HG02759 (cell line): ENCODE measurements at regions not wholly inside any gene's neighbourhood (a gene's known extent, or its start where the extent isn't known, plus 50 kb on each side); places are given as distances from the start of the nearest gene placed in this dataset.
"Not testable (repeated sequence)": the region's sequence is repeated elsewhere in the genome, so short reads cannot be mapped to it uniquely, and the experiment has no call there.

Experiments used
- ATAC-seq: cut with Tn5 transposase; IDR thresholded peaks from one replicate; pipeline ENCODE4 v1.9.1; 2021; ENCODE audit warnings: mild to moderate bottlenecking, moderate library complexity; ENCODE audit not compliant: unreplicated experiment

DNA sequence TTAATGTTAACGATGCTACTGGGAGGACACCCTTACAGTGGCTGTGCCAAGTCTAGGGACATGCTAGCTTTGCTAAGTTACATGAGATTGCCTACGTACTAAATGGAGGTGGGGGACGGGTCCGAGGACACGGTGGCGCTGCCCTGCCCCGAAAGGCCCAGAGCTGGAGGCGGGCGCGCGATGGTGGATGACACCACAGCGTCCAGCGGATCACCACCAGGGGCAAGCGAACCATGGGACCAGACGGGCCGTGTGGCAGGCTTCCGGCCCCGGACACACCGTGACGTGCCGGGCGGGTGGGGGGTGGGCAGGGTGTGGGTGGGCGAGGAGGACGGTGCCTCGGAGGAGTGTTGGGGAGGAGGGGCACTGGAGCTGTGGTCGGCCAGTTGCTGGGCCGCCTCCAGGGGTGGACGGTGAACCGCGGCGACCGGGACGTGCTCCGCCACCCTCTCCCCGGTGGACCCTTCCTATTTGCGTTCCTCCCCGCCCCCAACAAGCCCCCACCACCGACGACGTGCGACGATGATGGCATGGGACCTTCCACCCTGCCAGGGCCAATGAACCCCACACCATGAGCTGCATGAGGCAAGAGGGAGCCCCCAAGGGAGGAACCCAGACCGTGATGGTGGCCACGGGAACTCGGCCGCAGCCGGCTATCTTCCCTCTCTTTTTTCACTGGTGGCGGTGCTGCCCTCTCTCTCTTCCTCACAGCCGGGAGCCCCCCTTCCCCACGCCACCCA lies 773.3 kb upstream of the DEFB115 start:
- ATAC-seq, result no peak

DNA sequence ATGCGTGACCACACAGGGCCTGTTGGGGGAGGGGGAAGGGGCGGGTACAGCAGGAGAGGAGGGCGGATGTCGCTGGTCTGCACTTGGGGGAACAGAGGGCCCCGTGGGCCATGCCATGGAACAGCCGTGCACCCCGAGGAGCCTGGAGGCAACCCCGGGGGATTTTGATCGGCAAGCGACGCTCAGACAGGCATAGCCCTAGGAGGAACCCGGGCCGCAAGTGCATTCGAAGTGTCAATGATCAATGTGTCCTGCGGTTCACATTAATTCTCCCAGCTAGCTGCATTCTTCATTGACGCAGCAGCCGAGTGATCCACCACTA lies 772.8 kb upstream of the DEFB115 start:
- no peak for ATAC-seq

DNA sequence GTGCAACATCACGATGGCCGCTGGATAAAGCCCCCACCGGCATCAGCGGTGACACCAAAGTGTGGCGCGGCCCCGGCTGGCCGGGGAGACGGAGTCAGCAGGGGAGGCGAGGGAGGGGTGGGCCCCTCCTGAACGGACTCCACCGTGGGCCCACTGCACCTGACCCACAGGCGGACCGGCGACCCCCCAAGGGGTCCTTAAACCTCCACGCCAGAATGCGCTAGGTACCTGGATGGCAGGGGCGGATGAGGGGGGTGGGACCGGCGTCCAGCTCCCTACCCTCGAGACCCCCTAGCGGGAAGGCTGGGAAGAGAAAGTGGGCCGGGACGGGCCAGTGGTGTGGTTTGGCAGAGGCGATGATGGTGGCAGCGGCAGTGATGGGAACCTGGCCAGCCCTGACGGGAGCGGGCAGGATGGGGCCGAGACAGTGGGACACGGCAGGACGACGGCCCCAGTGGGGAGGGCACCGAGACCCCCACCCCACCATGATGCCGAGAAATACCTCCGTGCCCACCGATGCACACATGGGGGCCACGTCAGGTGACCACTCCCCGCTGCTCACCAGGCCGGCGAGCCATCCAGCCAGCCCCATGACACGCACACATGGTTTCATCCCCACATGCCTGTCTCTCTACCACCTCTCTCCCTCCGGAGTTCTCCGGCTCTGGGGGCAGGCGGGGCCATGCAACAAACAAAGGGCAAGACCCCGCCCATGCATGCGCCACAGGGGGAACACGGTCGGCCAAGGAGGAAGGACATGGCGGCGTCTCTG lies 771.9 kb upstream of the DEFB115 start:
- ATAC-seq, result no peak

DNA sequence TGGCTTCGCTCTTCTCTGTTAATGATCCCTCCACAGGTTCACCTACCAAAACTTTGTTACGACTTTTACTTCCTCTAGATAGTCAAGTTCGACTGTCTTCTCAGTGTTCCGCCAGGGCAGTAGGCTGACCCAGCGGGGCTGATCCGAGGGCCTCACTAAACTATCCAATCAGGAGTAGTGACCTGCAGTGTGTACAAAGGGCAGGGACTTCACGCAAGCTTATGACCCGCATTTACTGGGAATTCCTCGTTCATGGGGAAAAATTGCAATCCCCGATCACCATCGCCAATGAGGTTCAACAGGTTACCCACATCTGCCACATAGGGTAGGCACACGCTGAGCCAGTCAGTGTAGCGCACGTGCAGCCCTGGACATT lies 771.4 kb upstream of the DEFB115 start:
- no peak for ATAC-seq

DNA sequence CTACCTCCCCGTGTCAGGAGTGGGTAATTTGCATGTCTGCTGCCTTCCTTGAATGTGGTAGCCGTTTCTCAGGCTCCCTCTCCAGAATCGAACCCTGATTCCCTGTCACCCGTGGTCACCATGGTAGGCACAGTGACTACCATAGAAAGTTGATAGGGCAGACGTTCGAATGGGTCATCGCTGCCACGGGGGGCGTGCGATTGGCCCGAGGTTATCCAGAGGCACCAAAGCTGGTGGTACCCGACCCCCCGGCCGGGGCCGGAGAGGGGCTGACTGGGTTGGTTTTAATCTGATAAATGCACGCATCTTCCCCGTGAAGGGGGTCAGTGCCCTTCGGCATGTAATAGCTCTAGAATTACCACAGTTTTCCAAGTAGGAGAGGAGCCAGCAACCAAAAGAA lies 770.0 kb upstream of the DEFB115 start:
- not testable (repeated sequence) for ATAC-seq

DNA sequence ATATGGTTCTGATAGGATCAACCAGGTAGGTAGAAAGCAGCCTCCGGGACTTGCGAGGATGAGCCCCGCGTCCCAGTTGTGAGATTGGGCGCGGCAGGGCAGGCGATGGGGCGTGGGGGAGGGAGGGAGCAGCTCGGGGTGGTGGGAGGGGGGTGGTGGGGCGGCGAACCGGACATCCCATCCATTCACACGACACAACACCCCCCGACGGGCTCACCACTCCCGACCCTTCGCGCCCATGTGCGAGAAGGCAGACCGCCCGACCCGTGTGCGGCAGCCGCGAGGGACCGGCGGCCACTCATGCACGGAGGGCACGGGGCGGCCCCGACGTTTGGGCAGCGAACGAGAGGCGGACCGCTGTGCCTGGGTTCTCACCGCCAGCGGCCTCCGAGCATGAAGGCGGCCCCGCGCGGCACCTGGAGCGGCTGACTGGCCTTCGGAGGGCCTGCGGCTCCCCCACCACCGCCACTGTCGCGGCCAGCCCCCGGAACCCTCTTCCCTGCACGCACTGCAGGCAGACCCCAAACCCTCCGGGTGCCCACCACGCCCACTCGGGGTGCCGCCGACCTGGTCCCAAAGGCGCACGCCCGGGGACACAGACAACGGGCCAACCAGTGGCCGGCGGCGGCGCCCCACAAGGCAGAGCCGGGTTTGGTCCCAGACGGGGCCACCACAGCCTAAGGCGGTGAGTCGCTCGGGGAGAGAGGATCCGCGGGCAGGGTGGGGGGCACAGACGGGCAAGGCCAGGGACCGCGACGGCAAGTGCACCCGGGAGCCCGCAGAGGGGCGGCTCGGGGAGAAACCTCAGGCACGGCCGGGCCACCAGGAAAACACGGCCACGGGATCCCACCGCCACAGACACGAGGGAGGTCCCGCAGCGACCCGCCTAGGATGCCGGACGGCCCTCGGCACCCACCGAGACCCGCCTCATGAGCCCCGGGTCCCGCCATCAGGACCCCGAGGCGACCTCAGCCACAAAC lies 769.2 kb upstream of the DEFB115 start:
- no peak for ATAC-seq

DNA sequence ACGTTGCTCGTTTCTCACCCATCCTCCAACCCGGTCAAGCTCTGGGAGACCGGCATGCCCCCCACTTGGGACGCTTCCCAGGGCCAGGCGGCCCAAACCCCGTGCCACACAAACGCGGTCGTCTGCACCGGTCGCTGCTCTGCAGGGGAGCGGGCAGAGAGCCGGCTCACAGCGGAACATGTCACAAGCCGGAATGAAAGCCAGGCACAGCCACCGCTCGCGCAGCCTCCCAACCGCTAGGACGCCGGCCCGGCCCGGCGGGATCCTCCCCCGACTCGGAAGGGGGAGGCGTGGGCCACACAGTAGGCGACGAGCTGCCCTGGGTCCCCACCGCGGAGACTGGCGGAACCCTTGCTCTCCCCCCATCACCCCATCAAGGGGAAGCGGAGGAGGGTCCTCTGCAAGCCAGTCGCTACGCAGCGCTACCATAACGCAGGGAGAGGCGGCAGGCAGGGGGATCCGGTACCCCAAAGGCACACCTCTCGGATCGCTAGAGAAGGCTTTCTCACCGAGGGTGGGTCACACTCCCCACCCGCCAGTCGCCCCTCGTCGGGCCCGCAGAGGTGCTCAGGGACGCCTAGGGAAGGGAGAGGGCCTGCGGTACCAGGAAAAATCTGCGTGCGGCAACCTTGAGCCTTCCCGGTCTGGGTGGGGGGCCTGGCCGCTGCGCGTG lies 768.4 kb upstream of the DEFB115 start:
- ATAC-seq, result no peak

DNA sequence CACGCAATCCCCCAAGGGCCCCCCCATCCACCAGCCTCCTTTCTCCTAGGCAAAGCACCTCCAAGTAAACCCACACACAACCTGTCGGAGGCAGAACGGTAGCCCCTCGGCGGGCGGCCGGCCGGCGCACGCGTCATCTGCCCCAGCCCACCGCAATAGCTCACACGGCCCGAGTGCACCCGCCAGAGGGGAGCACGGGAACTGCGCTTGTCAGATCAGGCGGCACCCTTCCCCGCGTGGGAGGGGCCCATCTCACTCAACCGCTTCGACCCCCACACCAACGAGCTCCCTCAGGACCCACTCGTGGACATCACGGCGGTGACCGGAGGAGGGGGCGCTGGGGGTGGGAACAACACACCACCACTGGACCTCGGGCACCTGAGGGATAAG lies 767.9 kb upstream of the DEFB115 start:
- no peak for ATAC-seq

DNA sequence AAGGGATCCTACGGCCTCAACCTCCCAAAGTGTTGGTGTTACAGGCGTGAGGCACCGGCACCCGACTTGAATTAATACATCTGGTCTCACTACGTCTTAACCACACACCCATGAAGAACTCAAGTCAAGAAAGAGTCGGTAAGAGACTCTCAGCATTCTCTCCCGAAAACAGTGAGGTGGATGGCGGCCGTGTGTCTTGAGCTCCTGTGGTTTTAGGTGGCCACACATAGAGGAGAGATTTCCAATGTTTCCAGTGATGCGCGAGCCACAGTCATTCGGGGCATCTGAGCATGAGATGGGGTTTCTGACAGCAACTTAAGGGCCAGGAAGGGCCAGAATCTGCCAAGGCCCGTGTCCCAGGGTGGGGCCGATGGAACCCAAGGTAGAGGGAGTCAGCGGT lies 766.4 kb upstream of the DEFB115 start:
- no peak for ATAC-seq

DNA sequence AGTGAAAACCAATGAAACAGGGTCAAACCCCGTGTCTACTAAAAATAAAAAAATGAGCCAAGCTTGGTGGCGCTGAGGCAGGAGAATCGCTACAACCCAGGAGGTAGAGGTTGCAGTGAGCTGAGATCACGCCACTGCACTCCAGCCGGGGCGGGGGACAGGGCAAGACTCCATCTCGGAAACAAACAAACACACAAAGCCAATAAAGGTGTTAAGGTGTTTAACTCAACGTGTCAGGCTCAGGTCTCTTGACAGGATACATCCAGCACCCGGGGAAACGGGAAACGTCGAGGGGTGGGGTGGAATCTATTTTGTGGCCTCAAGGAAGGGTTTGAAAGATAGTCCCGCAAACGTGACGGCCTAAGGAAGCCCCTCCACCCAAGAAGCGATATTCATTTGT lies 760.8 kb upstream of the DEFB115 start:
- not testable (repeated sequence) for ATAC-seq

DNA sequence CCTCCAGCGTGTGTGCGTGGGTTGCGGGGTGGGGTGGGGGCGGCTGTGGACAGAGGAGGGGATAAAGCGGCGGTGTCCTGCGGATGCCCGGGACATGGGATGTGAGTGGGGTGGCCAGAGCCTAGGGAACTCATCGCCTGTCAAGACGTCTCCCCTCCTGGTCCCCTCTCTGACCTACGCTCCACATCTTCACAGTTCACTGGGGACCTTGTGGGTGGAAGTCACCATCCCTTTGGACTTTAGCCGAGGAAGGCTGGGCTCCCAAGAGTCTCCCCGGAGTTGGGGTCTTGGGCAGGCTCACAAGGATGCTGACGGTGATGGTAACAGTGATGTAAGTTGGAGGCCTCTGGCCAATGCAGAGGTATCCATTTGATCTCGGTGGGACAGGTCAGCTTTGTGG lies 760.3 kb upstream of the DEFB115 start:
- not testable (repeated sequence) for ATAC-seq

DNA sequence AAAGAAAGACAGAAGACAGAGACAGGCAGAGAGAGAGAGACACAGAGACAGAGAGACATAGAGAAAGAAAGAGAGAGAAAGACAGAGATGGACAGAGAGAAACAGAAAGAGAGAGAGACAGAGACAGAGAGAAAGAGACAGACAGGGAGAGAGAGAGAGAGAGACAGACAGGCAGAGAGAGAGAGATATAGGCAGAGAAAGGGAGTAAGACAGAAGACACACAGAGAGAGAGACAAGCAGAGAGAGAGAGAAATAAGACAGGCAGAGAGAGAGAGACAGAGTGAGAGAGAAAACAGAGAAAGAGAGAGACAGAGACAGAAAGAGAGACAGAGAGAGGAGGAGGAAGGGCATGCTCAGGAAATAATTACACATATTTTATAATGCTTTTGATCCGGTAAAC lies 758.3 kb upstream of the DEFB115 start:
- no peak for ATAC-seq

DNA sequence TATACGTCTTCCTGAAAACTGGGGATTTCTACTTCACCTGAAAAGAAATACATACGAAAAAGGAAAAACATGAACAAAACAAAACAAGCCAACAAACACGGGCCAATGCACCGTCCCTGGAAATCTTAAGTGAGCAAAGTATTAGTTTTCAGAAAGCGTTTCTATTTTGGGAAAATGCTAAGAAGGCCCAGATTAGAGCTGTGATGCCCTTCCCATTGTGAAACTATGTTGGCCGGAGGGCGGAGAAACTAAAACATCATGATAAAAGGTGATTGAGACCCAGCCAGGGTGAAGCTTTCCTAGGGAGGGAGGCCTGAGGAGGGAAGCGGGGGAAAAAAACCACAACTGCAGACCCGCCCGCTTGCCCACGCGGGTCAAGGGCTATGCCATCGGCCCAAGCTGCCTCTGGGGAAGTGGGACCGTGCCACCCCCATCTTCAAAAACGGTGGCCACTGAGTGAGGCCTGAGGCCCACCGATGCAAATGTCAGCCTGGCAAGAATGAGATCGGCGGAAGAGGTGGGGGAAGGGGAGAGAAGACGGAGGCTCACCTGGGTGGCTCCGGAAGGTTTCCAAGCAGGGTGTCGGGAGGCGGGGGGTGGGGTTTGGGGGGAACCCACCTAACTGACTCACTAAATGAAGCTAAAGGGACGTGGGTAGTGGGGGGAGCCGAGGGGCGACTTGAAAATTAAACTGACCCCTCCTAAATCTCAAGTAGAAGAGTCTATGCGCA lies 757.6 kb upstream of the DEFB115 start:
- not testable (repeated sequence) for ATAC-seq

DNA sequence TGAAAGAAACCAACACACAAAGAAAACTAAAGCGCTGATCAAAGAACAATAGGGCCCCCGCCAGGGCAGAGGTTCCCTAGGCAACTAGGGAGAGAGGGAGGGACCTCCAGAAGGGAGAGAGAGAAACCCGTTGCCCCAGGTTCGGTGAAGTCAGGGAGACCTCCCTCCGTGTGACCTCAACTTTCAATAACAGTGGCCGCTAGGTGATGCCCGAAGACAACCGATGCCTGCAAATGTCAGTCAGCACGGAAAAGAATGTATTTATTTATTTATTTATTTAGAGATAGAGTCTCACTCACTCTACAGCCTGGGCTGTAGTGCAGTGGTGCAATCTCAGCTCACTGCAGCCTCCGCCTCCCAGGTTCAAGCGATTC lies 757.0 kb upstream of the DEFB115 start:
- not testable (repeated sequence) for ATAC-seq

DNA sequence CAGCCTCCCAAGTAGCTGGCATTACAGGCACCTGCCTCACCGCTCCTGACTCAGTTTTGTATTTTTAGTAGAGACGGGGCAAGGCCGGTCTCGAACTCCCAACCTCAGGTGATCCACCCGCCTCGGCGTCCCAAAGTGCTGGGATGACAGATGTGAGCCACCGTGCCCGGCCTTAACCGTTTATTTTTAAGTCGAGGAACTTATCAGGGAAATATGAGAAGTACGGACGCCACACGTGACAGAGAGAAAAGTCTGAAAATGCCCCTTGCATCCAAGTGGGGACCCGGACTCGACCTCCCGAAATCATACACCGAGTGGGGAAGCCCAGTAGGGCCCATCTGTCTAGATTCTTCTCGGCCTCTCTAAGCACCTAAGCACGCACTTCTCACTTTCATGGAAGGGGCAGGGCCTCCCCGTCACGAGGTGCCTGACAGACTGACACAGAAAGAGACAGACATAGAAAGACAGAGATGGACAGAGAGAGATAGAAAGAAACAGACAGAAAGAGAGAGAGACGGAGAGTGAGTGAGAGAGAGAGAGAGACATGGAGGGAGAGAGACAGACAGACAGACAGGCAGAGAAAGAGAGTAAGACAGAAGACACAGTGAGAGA lies 756.5 kb upstream of the DEFB115 start:
- ATAC-seq, result no peak

DNA sequence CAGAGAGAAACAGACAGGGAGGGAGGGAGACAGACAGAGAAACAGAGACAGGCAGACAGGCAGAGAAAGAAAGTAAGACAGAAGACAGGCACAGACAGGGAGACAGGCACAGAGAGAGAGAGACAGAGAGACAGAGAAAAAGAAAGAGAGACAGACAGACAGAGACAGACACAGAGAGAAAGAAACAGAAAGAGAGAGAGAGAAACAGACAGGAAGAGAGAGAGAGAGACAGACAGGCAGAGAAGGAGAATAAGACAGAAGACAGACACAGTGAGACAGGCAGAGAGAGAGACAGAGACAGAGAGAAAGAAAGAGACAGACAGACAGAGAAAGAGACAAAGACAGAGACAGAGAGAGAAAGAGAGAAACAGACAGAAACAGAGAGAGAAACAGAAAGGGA lies 754.8 kb upstream of the DEFB115 start:
- ATAC-seq, result no peak

DNA sequence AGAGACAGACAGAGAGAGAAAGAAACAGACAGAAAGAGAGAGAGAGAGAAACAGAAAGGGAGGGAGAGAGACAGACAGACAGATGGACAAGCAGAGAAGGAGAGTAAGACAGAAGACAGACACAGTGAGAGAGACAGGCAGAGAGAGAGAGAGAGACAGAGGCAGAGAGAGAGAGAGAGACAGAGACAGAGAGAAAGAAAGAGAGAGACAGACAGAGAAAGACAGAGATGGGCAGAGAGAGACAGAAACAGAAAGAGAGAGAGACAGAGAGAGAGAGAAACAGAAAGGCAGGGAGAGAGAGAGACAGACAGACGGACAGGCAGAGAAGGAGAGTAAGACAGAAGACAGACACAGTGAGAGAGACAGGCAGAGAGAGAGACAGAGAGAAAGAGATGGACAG lies 754.3 kb upstream of the DEFB115 start:
- not testable (repeated sequence) for ATAC-seq

DNA sequence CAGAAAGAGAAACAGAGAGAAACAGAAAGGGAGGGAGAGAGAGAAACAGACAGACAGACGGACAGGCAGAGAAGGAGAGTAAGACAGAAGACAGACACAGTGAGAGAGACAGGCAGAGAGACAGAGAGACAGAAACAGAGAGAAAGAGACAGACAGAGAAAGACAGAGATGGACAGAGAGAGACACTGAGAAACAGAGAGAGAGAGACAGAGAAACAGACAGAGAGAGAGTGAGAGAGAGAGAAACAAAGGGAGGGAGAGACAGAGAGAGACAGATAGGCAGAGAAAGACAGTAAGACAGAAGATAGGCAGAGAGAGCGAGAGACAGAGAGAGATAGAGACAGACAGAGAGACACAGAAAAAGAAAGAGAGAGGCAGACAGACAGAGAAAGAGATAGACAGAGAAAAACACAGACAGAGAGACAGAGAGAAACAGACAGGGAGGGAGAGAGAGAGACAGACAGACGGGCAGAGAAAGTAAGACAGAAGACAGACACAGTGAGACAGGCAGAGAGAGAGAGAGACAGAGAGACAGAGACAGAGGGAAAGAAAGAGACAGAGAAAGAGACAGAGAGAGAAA lies 753.4 kb upstream of the DEFB115 start:
- no peak for ATAC-seq

DNA sequence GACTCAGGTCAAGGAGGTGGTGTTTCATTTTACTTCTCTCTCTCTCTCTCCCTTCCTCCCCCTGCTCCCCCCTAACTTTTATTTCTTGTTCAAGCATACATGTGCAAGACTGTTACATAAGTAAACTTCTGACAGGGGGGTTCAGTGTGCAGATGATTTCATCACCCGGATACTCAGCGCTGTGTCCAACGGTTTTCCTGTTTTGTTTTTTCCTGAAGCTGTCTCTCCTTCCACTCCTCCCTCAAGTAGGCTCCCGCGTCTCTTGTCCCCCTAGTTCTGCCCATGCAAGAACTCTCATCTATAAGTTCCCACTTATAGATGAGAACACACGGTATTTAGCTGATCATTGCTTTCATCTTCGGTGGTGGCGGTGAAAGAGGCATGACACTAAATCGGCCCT lies 751.9 kb upstream of the DEFB115 start:
- ATAC-seq, result no peak

DNA sequence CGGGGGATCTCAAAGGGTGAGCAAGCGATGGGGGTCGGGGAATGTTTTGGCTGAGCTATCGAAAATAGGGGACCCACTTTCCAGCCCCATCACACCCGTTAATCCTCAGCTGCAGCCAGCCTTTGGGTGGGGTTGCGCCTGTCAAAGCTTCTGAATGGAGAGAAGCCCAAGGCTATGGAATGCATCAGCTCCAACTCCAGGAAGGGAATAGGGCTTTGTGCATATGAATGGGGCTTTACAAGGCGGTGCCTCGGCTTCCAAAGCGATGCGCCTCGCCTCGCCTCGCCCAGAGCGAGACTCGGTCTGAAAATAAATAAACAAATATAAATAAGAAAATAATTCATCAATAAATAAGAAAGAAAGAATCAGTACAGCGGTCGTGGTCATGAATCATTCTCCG lies 751.4 kb upstream of the DEFB115 start:
- no peak for ATAC-seq
